Fibroblast of villous mesenchyme (primary cell): ENCODE measurements at regions not wholly inside any gene's neighbourhood (a gene's known extent, or its start where the extent isn't known, plus 50 kb on each side); places are given as distances from the start of the nearest gene placed in this dataset.

ENCODE experiments used
- DNase-seq: peaks from one replicate; pipeline ENCODE4 v3.0.0-alpha.2; 2010; ENCODE audit warnings: low read depth
- H3K4me3 ChIP-seq: 2 replicates; pipeline ENCODE4 v1.5.1; 2011; ENCODE audit warnings: low read depth, mild to moderate bottlenecking, low read length
- TF ChIP-seq, protein P1 (sequence below): IDR thresholded peaks from 2 replicates; pipeline ENCODE4 v1.5.1; 2012; ENCODE audit warnings: low read depth, mild to moderate bottlenecking, low read length; ENCODE audit not compliant: insufficient read depth

GRCh38 chr1:106698660-106699059 lies 357.8 kb upstream of the PRMT6 start:
- no peak for DNase-seq
- TF ChIP-seq, protein P1, sequence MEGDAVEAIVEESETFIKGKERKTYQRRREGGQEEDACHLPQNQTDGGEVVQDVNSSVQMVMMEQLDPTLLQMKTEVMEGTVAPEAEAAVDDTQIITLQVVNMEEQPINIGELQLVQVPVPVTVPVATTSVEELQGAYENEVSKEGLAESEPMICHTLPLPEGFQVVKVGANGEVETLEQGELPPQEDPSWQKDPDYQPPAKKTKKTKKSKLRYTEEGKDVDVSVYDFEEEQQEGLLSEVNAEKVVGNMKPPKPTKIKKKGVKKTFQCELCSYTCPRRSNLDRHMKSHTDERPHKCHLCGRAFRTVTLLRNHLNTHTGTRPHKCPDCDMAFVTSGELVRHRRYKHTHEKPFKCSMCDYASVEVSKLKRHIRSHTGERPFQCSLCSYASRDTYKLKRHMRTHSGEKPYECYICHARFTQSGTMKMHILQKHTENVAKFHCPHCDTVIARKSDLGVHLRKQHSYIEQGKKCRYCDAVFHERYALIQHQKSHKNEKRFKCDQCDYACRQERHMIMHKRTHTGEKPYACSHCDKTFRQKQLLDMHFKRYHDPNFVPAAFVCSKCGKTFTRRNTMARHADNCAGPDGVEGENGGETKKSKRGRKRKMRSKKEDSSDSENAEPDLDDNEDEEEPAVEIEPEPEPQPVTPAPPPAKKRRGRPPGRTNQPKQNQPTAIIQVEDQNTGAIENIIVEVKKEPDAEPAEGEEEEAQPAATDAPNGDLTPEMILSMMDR, result no peak
- no peak overlapping the region for H3K4me3 ChIP-seq

GRCh38 chr1:106699433-106699832 lies 357.0 kb upstream of the PRMT6 start:
- TF ChIP-seq, protein P1, result no peak
- no peak overlapping the region for H3K4me3 ChIP-seq
- no peak for DNase-seq

DNA sequence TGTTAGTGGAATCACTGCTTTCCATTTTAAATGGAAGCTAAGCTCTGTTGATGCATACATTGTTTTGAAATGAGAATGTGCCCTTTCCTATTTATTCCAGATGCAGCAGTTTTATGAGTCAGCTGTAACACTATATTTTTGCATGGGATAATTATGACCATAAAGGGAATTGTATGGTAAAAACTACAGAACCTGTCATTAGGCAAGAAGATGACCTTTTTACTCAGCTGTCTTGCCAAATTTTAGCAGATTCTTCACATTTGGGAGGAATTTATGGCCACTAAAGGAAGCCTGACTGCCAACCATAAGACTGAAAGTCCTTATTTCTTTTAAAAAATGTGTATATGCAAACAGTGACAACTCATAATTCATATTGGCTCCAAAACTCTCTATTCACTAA lies 356.3 kb upstream of the PRMT6 start:
- H3K4me3 ChIP-seq, result no peak overlapping the region
- no peak for DNase-seq
- TF ChIP-seq, protein P1, result no peak

- no peak for DNase-seq
- TF ChIP-seq, protein P1, result no peak
- no peak overlapping the region for H3K4me3 ChIP-seq
Measured at GRCh38 chr1:106705971-106706370, 350.5 kb upstream of the PRMT6 start.

DNA sequence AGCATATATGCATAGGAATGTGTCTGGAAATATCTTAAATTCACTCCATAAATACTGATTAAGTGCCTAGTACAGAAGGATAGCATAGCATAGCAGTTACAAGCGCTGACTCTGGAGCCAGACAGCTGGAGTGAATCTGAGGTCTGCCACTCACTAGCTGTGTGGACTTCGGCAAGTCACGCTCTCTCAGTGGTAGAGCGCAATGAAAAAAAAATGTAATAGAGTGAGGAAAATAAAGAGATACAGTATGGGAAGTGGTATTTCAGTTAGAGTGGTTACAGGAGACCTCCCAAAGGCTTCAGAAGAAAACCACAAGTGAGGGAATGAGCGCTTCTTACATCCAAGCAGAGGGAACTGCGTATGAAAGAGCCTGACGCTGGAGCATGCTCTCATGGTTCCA lies 338.9 kb upstream of the PRMT6 start:
- TF ChIP-seq, protein P1, result no peak
- no peak overlapping the region for H3K4me3 ChIP-seq
- DNase-seq, result no peak

DNA sequence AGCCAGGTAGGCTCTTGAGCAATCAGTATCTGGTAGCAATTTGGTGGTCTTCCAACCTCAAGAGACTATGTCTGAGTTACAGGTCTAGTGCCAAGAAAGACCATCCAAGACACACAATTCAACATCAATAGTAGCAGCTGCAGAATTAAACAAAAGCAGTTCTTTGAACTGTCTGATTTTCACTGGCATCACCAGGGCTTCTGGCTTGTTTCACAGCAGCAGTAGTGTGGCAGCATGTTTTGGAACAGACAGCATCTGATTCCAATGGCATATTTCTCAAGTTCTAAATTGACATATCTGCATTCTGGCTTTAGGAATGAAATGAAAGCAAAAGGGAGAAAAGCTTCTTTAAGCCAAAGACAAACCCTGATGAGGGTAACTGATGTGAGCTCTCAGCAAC lies 334.7 kb upstream of the PRMT6 start:
- no peak for DNase-seq
- TF ChIP-seq, protein P1, result no peak
- no peak overlapping the region for H3K4me3 ChIP-seq

DNA sequence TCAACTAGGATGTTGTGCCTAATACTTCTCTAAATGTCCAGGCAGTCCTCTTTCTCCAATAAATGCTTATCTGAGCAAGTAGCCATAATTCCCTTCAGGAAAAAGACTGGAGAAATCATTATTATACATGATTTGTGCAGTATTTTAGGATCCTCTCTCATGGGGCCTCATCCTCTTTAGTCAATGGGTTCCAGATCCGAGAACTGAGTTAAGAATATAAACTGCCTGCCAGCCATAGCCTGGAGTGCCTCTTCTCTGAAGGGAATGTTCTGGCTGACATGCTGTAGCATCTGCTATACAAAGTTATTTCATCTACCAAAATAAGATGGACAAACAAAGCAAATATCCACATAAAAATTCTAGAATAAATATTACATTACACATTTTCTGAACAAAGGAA lies 334.0 kb upstream of the PRMT6 start:
- no peak overlapping the region for H3K4me3 ChIP-seq
- DNase-seq, result no peak
- TF ChIP-seq, protein P1, result no peak
